HEK293 (cell line): ENCODE measurements at regions not wholly inside any gene's neighbourhood (a gene's known extent, or its start where the extent isn't known, plus 50 kb on each side); places are given as distances from the start of the nearest gene placed in this dataset.

Source experiments
- CTCF ChIA-PET: fragments of 350-600 bp; formaldehyde crosslinking; extraction: SDS; loops from one replicate; lab custom pipeline; 2021; ENCODE audit warnings: antibody characterized with exemption; lab: Yijun Ruan, JAX
- POLR2A ChIA-PET: fragments of 300-600 bp; formaldehyde crosslinking; extraction: SDS; loops from one replicate; lab custom pipeline; 2020; ENCODE audit warnings: antibody characterized with exemption, inconsistent platforms; lab: Yijun Ruan, JAX
- H3K27ac ChIP-seq: fragments of 200-500 bp; sonication (Bioruptor generic); 2 replicates; pipeline ENCODE4 v1.5.1; 2014; ENCODE audit warnings: low read depth, low read length, control low read depth, inconsistent platforms; ENCODE audit errors: extremely low read depth
- H3K36me3 ChIP-seq, 2 experiments: fragments of 200-500 bp in 1 of 2; sonication (Bioruptor generic) in 1 of 2; 1 replicate in 1 of 2; 2 replicates in 1 of 2; pipeline ENCODE4 v1.5.1; 2014 to 2017; ENCODE audit warnings: inconsistent platforms in 2 of 2, low read length in 2 of 2; ENCODE audit not compliant: control insufficient read depth in 2 of 2, insufficient read depth in 1 of 2
- H3K4me1 ChIP-seq: fragments of 200-500 bp; sonication (Bioruptor generic); 2 replicates; pipeline ENCODE4 v1.5.1; 2014; ENCODE audit warnings: mild to moderate bottlenecking, low read length, inconsistent platforms; ENCODE audit not compliant: control insufficient read depth, insufficient read depth
- H3K4me3 ChIP-seq: 2 replicates; pipeline ENCODE4 v1.5.1; 2011; ENCODE audit warnings: low read depth, mild to moderate bottlenecking, control low read depth, low read length, moderate library complexity
- H3K9me3 ChIP-seq: fragments of 200-500 bp; sonication (Bioruptor generic); 2 replicates; pipeline ENCODE4 v1.5.1; 2014; ENCODE audit warnings: low read depth, low read length, inconsistent platforms; ENCODE audit not compliant: control insufficient read depth, insufficient read depth
- ELK4 ChIP-seq: IDR thresholded peaks from 2 replicates; pipeline ENCODE4 v1.6.1; 2011; ENCODE audit warnings: mild to moderate bottlenecking, low read depth, low read length, borderline replicate concordance
- IKZF3 ChIP-seq: fragments of 450-650 bp; IDR thresholded peaks from 2 replicates; pipeline ENCODE4 v1.5.0; 2018; ENCODE audit warnings: missing biosample characterization, mild to moderate bottlenecking, missing genetic modification characterization, moderate library complexity
- MZF1 ChIP-seq: fragments of 450-650 bp; formaldehyde crosslinking; IDR thresholded peaks from 2 replicates; pipeline ENCODE4 v1.5.1; 2017; ENCODE audit warnings: missing biosample characterization, missing genetic modification characterization, borderline replicate concordance
- PRDM6 ChIP-seq: fragments of 450-650 bp; formaldehyde crosslinking; IDR thresholded peaks from 2 replicates; pipeline ENCODE4 v1.5.1; 2017; ENCODE audit warnings: missing biosample characterization, missing genetic modification characterization
- SCRT2 ChIP-seq: fragments of 450-650 bp; formaldehyde crosslinking; IDR thresholded peaks from 2 replicates; pipeline ENCODE4 v1.5.1; 2016; ENCODE audit warnings: missing biosample characterization, missing genetic modification characterization
- SP2 ChIP-seq: fragments of 450-650 bp; formaldehyde crosslinking; IDR thresholded peaks from 2 replicates; pipeline ENCODE4 v1.5.1; 2016; ENCODE audit warnings: missing biosample characterization, missing genetic modification characterization
- YY2 ChIP-seq: fragments of 450-650 bp; formaldehyde crosslinking; IDR thresholded peaks from 2 replicates; pipeline ENCODE4 v1.5.1; 2016; ENCODE audit warnings: missing biosample characterization, missing genetic modification characterization
- ZNF174 ChIP-seq: fragments of 450-650 bp; formaldehyde crosslinking; IDR thresholded peaks from 2 replicates; pipeline ENCODE4 v1.5.0; 2017; ENCODE audit warnings: missing biosample characterization, mild to moderate bottlenecking, missing genetic modification characterization
- ZNF19 ChIP-seq: fragments of 450-650 bp; formaldehyde crosslinking; IDR thresholded peaks from 2 replicates; pipeline ENCODE4; 2016; ENCODE audit warnings: missing biosample characterization, missing genetic modification characterization, low read depth
- ZNF23 ChIP-seq: fragments of 450-650 bp; formaldehyde crosslinking; IDR thresholded peaks from 2 replicates; pipeline ENCODE4 v1.5.1; 2016; ENCODE audit warnings: missing biosample characterization, missing genetic modification characterization, borderline replicate concordance
- ZNF341 ChIP-seq: fragments of 450-650 bp; formaldehyde crosslinking; IDR thresholded peaks from 2 replicates; pipeline ENCODE4; 2016; ENCODE audit warnings: low read depth, missing biosample characterization, missing genetic modification characterization
- ZNF350 ChIP-seq: fragments of 450-650 bp; formaldehyde crosslinking; IDR thresholded peaks from 2 replicates; pipeline ENCODE4 v1.5.0; 2017; ENCODE audit warnings: missing biosample characterization, mild to moderate bottlenecking, missing genetic modification characterization
- ZNF416 ChIP-seq: fragments of 450-650 bp; formaldehyde crosslinking; IDR thresholded peaks from 2 replicates; pipeline ENCODE4 v1.5.1; 2016; ENCODE audit warnings: missing biosample characterization, missing genetic modification characterization
- ZNF423 ChIP-seq: fragments of 450-650 bp; formaldehyde crosslinking; IDR thresholded peaks from 2 replicates; pipeline ENCODE4 v1.5.1; 2016; ENCODE audit warnings: missing biosample characterization, missing genetic modification characterization
- ZNF510 ChIP-seq: fragments of 450-650 bp; formaldehyde crosslinking; IDR thresholded peaks from 2 replicates; pipeline ENCODE4 v1.5.1; 2018; ENCODE audit warnings: mild to moderate bottlenecking, missing genetic modification characterization, missing biosample characterization; ENCODE audit not compliant: insufficient replicate concordance
- ZNF561 ChIP-seq: fragments of 450-650 bp; IDR thresholded peaks from 2 replicates; pipeline ENCODE4 v1.5.1; 2018; ENCODE audit warnings: missing biosample characterization, missing genetic modification characterization, borderline replicate concordance
- ZNF585B ChIP-seq: fragments of 450-650 bp; formaldehyde crosslinking; IDR thresholded peaks from 2 replicates; pipeline ENCODE4 v1.5.1; 2016; ENCODE audit warnings: missing biosample characterization, missing genetic modification characterization
- ZNF660 ChIP-seq: fragments of 450-650 bp; IDR thresholded peaks from 2 replicates; pipeline ENCODE4 v1.5.1; 2018; ENCODE audit warnings: missing biosample characterization, mild to moderate bottlenecking, missing genetic modification characterization
- ZNF701 ChIP-seq: fragments of 450-650 bp; formaldehyde crosslinking; IDR thresholded peaks from 2 replicates; pipeline ENCODE4 v1.5.1; 2016; ENCODE audit warnings: missing biosample characterization, missing genetic modification characterization
- ZNF707 ChIP-seq: fragments of 450-650 bp; formaldehyde crosslinking; IDR thresholded peaks from 2 replicates; pipeline ENCODE4 v1.5.1; 2016; ENCODE audit warnings: missing biosample characterization, missing genetic modification characterization
- ZNF830 ChIP-seq: fragments of 450-650 bp; IDR thresholded peaks from 2 replicates; pipeline ENCODE4 v1.5.0; 2018; ENCODE audit warnings: missing biosample characterization, missing genetic modification characterization, low read depth, mild to moderate bottlenecking, moderate library complexity
- ZSCAN30 ChIP-seq: fragments of 450-650 bp; IDR thresholded peaks from 2 replicates; pipeline ENCODE4 v1.5.1; 2018; ENCODE audit warnings: missing biosample characterization, mild to moderate bottlenecking, missing genetic modification characterization, moderate library complexity
- ZSCAN4 ChIP-seq: fragments of 450-650 bp; formaldehyde crosslinking; IDR thresholded peaks from 2 replicates; pipeline ENCODE4 v1.5.1; 2017; ENCODE audit warnings: missing biosample characterization, missing genetic modification characterization
- ZSCAN5A ChIP-seq: fragments of 450-650 bp; formaldehyde crosslinking; IDR thresholded peaks from 2 replicates; pipeline ENCODE4 v1.5.1; 2016; ENCODE audit warnings: missing biosample characterization, missing genetic modification characterization
- TF ChIP-seq, protein P1 (sequence below): fragments of 450-650 bp; formaldehyde crosslinking; IDR thresholded peaks from 2 replicates; pipeline ENCODE4 v1.5.1; 2016; ENCODE audit warnings: missing biosample characterization, missing genetic modification characterization
- TF ChIP-seq, protein P2 (sequence below): fragments of 450-650 bp; formaldehyde crosslinking; IDR thresholded peaks from 2 replicates; pipeline ENCODE4 v1.5.1; 2016; ENCODE audit warnings: missing biosample characterization, missing genetic modification characterization

- Histone ChIP-seq H3K9me3 (no peaks in the 10 kb centered on the region), H3K4me3 (no peak overlapping the region), H3K36me3 (no peaks in the 10 kb centered on the region), H3K27ac (no peak overlapping the region), H3K4me1 (no peaks in the 10 kb centered on the region)
- CTCF ChIA-PET = interaction anchor here (0.6 kb wide), 1 partner anchor 80 kb away, joined by 3 read pairs; no protein-coding TSS in a partner anchor
- POLR2A ChIA-PET = no interaction called here
- no peak for TF ChIP-seq PRDM6 (tag by site-specific recombination)
- TF ChIP-seq ZNF174 (tag by site-specific recombination) = no peak
- no peak for TF ChIP-seq ZNF341
- TF ChIP-seq ELK4 = no peak
- no peak for TF ChIP-seq ZNF585B (tag by site-specific recombination)
- no peak for TF ChIP-seq ZNF423 (tag by site-specific recombination)
- TF ChIP-seq YY2 = no peak
- TF ChIP-seq SCRT2 (tag by site-specific recombination) = no peak
- TF ChIP-seq, protein P1, sequence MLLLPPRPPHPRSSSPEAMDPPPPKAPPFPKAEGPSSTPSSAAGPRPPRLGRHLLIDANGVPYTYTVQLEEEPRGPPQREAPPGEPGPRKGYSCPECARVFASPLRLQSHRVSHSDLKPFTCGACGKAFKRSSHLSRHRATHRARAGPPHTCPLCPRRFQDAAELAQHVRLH (tag by site-specific recombination) = no peak
- no peak for TF ChIP-seq ZNF701 (tag by site-specific recombination)
- TF ChIP-seq ZNF660 (tag by site-specific recombination) = no peak
- TF ChIP-seq ZNF23 (tag by site-specific recombination) = no peak
- no peak for TF ChIP-seq MZF1 (tag by site-specific recombination)
- no peak for TF ChIP-seq IKZF3 (tag by site-specific recombination)
- TF ChIP-seq ZNF416 (tag by site-specific recombination) = no peak
- TF ChIP-seq, protein P2, sequence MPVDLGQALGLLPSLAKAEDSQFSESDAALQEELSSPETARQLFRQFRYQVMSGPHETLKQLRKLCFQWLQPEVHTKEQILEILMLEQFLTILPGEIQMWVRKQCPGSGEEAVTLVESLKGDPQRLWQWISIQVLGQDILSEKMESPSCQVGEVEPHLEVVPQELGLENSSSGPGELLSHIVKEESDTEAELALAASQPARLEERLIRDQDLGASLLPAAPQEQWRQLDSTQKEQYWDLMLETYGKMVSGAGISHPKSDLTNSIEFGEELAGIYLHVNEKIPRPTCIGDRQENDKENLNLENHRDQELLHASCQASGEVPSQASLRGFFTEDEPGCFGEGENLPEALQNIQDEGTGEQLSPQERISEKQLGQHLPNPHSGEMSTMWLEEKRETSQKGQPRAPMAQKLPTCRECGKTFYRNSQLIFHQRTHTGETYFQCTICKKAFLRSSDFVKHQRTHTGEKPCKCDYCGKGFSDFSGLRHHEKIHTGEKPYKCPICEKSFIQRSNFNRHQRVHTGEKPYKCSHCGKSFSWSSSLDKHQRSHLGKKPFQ (tag by site-specific recombination) = no peak
- no peak for TF ChIP-seq ZNF19
- no peak for TF ChIP-seq ZNF561 (tag by site-specific recombination)
These were observed 81.0 kb upstream of the KLF3 start for GRCh38 chr4:38582889-38583470.

DNA sequence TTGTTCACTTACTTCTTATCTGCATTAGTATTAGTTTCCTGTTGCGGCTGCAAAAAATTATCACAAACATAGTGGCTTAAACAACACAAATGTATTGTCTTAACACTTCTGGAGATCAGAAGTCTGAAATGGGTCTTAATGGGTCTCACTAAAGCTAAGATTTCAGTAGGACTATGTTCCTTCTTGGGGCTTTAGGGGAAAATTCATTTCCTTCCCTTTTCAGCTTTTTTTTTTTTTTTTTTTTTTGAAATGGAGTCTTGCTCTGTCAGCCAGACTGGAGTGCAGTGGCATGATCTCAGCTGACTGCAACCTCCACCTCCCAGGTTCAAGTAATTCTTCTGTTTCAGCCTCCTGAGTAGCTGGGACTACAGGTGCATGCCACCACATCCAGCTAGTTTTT lies 78.1 kb upstream of the KLF3 start:
- no peak for TF ChIP-seq ZSCAN4 (tag by site-specific recombination)
- no peak for TF ChIP-seq ZNF350 (tag by site-specific recombination)
- no peak for TF ChIP-seq SCRT2 (tag by site-specific recombination)
- TF ChIP-seq SP2 = no peak
- TF ChIP-seq ZNF830 (tag by site-specific recombination) = no peak
- no peak for TF ChIP-seq ZSCAN5A (tag by site-specific recombination)
- no peak for TF ChIP-seq ZSCAN30 (tag by site-specific recombination)
- no peak for TF ChIP-seq ZNF707
- no peak for TF ChIP-seq ZNF510 (tag by site-specific recombination)
- H3K36me3 ChIP-seq = no peaks in the 10 kb centered on the region
- H3K4me1 ChIP-seq = no peaks in the 10 kb centered on the region
- no peaks in the 10 kb centered on the region for H3K9me3 ChIP-seq
- no peak overlapping the region for H3K4me3 ChIP-seq
- no peak overlapping the region for H3K27ac ChIP-seq
- ChIA-PET POLR2A (no interaction called here), CTCF (no interaction called here)
